ENCODE measurements at regions not wholly inside any gene's neighbourhood (a gene's known extent, or its start where the extent isn't known, plus 50 kb on each side); places are given as distances from the start of the nearest gene placed in this dataset.

DNA sequence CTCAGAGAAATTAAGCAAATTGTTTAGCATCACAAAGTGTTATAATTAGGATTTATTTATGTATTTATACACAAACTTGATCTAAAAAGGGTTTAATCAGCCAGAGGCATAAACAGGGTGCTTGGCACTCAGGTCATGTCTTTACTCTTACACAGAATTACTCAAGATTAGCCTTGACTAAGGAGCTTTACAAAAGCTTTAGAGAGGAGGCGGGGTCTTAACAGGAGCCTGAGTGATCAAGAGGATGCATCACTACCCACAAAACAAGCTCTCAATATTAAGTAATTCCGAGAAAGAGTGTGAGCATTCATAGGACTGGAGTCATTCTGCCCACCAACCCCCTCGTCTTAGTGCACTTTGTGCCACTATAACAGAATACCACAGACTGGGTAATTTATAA is 103.0 kb downstream of the SPATA19 start:
- DNase-seq (no peak), ATAC-seq (no peak)
- ChIA-PET POLR2A (no interaction called here), CTCF (no interaction called here)
- Mint-ChIP-seq H3K4me1 (ENCODE audit: low read depth) (no peaks in the 10 kb centered on the region), H3K27ac (no peak overlapping the region), H3K36me3 (ENCODE audit: low read depth) (no peaks in the 10 kb centered on the region), H3K27me3 (ENCODE audit: low read depth) (peaks cover 2% of the 10 kb centered on the region), H3K9me3 (ENCODE audit: insufficient read depth) (no peaks in the 10 kb centered on the region), H3K4me3 (no peak overlapping the region)

DNA sequence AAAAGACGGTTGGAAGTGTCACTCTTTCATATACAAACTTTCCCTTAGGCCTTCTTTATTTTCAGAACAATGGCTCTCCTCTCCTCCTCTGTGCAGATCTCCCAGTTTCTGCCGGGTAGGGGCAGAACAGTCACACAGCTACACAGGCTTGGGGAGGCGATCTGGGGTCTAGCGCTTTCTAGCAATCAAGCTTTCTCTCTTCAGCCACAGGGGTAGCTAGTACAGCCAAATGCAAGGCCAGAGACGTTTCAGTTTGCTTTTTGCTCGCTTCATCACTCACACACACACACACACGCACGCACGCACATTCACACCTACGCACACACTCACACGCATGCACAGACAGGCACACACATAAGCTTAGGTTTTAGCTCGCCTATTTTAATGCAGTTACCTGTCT is 104.3 kb downstream of the SPATA19 start:
- Mint-ChIP-seq H3K27ac (no peak overlapping the region), H3K36me3 (ENCODE audit: low read depth) (no peaks in the 10 kb centered on the region), H3K4me1 (ENCODE audit: low read depth) (no peaks in the 10 kb centered on the region), H3K9me3 (ENCODE audit: insufficient read depth) (no peaks in the 10 kb centered on the region), H3K27me3 (ENCODE audit: low read depth) (peaks cover 2% of the 10 kb centered on the region), H3K4me3 (no peak overlapping the region)
- ATAC-seq: no peak
- DNase-seq: no peak
- ChIA-PET POLR2A (no interaction called here), CTCF (no interaction called here)

DNA sequence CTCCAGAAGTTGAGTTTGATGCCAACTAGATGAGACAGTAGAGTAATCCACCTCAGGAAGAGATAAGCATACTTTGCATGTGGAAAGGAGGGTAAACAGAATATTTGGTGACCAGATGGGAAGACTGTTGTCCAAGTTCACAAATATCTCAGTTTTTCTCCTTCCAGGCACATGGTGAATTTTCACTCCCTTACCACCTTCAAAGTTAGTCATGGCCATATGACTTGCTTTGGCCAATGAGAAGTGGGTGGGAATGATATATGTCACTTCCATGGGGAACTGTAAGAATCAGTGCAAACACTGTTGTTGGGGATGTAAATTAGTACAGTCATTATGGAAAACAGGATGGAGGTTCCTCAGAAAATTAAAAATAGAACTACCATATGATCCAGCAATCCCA is 105.8 kb downstream of the SPATA19 start:
- DNase-seq (no peak), ATAC-seq (no peak)
- Mint-ChIP-seq H3K4me1 (ENCODE audit: low read depth) (no peaks in the 10 kb centered on the region), H3K27ac (no peak overlapping the region), H3K27me3 (ENCODE audit: low read depth) (no peaks in the 10 kb centered on the region), H3K36me3 (ENCODE audit: low read depth) (no peaks in the 10 kb centered on the region), H3K4me3 (no peak overlapping the region), H3K9me3 (ENCODE audit: insufficient read depth) (no peaks in the 10 kb centered on the region)
- ChIA-PET POLR2A (no interaction called here), CTCF (no interaction called here)

DNA sequence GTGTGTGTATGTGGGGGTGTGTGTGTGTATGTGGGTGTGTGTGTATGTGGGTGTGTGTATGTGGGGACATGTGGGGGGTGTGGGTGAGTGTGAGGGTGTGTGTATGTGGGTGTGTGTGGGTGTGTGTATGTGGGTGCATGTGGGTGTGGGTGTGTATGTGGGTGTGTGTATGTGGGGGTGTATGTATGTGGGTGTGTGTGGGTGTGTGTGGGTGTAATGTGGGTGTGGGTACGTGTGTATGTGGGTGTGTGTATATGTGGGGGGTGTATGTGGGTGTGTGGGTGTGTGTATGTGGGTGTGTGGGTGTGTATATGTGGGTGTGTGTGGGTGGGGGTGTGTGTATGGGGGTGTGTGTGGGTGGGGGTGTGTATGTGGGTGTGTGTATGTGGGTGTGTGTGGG is 106.7 kb downstream of the SPATA19 start:
- no peak overlapping the region for H3K27ac Mint-ChIP-seq
- no peak for DNase-seq
- no peaks in the 10 kb centered on the region for H3K27me3 Mint-ChIP-seq (ENCODE audit: low read depth)
- no peak for ATAC-seq
- H3K4me3 Mint-ChIP-seq: no peak overlapping the region
- no peaks in the 10 kb centered on the region for H3K9me3 Mint-ChIP-seq (ENCODE audit: insufficient read depth)
- H3K4me1 Mint-ChIP-seq (ENCODE audit: low read depth): no peaks in the 10 kb centered on the region
- H3K36me3 Mint-ChIP-seq (ENCODE audit: low read depth): no peaks in the 10 kb centered on the region
- POLR2A ChIA-PET: no interaction called here
- CTCF ChIA-PET: no interaction called here

DNA sequence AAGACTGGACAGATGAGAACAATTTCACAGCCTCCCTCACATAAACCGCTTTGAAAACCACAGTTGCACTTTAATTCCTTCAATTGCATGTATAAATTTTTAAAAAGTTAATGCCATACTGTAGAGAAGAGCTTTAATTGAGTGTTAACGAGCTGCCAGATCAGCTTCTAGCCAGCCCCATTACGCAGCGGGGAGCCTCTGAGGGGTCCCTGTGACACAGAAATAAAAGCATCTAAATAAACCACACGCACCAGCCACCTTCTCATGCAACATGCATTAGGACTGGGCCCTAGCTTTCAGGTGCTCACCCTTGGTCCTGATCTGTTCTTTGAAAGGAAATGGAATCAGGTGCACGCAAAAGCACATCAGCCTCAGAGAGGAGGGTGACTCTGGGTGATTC is 111.7 kb downstream of the SPATA19 start:
- Mint-ChIP-seq H3K4me1 (ENCODE audit: low read depth) (no peaks in the 10 kb centered on the region), H3K27ac (no peak overlapping the region), H3K27me3 (ENCODE audit: low read depth) (no peaks in the 10 kb centered on the region), H3K36me3 (ENCODE audit: low read depth) (no peaks in the 10 kb centered on the region), H3K4me3 (no peak overlapping the region), H3K9me3 (ENCODE audit: insufficient read depth) (no peaks in the 10 kb centered on the region)
- ATAC-seq (no peak), DNase-seq (no peak)
- POLR2A ChIA-PET: no interaction called here
- CTCF ChIA-PET: no interaction called here

DNA sequence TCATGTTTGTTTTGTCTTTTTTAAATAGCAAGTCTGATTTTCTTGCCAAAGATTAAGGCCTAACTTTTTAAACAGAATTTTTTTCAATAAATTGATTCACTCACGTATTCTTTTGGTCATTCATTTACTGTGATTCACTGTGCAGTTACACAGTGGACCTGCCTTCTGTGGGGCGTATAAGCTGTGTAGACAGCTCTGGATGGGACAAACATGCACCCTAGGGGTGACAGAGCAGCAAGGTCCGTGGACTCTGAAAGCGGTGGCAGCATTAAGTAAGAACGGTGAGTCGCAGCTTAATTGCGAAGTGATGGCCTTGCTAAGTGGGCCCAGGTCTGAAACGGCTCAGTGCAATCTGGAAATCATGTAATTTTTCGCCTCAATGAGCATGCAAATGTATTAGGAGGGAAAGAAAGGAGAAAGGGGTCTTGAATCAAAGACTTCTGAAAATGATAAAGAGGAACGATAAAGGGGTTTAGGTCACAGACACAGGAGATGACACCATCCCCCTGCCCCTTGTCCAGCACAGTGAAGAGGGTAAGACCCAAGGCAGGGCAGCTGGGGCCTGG is 113.1 kb downstream of the SPATA19 start:
- DNase-seq (no peak), ATAC-seq (no peak)
- H3K27me3 Mint-ChIP-seq (ENCODE audit: low read depth): no peaks in the 10 kb centered on the region
- H3K4me3 Mint-ChIP-seq: no peak overlapping the region
- ChIA-PET POLR2A (no interaction called here), CTCF (no interaction called here)
- H3K36me3 Mint-ChIP-seq (ENCODE audit: low read depth): no peaks in the 10 kb centered on the region
- H3K9me3 Mint-ChIP-seq (ENCODE audit: insufficient read depth): no peaks in the 10 kb centered on the region
- no peaks in the 10 kb centered on the region for H3K4me1 Mint-ChIP-seq (ENCODE audit: low read depth)
- H3K27ac Mint-ChIP-seq: no peak overlapping the region

DNA sequence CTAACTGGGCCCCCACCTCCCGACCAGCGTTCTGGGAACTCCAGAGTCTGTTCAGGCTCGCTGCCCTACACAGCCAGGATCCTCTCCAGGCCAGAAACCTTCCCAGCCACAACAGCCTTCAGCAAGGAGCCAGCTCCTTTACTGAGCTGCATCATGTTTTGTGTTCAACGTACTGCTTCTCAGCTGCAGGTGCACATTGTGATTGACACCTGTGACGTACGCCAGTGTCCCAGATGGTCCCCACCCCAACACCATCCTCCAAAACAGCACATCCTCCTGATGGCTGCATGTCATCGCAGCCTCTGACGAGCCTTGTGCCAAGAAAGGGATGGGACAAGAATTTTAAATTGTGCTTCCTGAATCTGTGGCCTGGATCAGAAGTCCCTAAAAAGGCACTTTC is 117.5 kb downstream of the SPATA19 start:
- H3K4me3 Mint-ChIP-seq: no peak overlapping the region
- no peaks in the 10 kb centered on the region for H3K4me1 Mint-ChIP-seq (ENCODE audit: low read depth)
- H3K36me3 Mint-ChIP-seq (ENCODE audit: low read depth): no peaks in the 10 kb centered on the region
- CTCF ChIA-PET: no interaction called here
- POLR2A ChIA-PET: no interaction called here
- H3K27ac Mint-ChIP-seq: no peak overlapping the region
- no peaks in the 10 kb centered on the region for H3K9me3 Mint-ChIP-seq (ENCODE audit: insufficient read depth)
- H3K27me3 Mint-ChIP-seq (ENCODE audit: low read depth): no peaks in the 10 kb centered on the region
- ATAC-seq (no peak), DNase-seq (no peak)

DNA sequence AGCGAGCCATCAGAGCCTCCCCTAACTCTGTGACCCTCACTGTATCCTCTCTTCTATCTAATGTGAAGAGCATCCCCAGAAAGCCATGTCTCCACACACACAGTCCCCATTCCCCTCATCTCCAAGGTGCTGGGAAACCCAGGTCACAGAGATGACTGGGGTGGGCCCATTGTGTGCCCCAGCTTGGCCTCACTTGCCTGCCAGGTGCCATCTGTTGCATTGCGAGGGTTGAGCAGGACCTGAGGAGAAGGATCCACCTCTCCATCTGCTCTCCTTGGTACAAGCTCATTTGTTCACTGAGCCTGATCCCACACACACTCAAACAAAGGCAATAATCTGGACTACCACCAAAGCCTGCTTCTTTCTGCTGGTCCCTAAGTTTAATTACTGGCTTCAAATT is 118.8 kb downstream of the SPATA19 start:
- H3K27me3 Mint-ChIP-seq (ENCODE audit: low read depth): no peaks in the 10 kb centered on the region
- CTCF ChIA-PET: no interaction called here
- H3K27ac Mint-ChIP-seq: no peak overlapping the region
- no peaks in the 10 kb centered on the region for H3K4me1 Mint-ChIP-seq (ENCODE audit: low read depth)
- ATAC-seq (no peak), DNase-seq (no peak)
- no peaks in the 10 kb centered on the region for H3K36me3 Mint-ChIP-seq (ENCODE audit: low read depth)
- H3K4me3 Mint-ChIP-seq: no peak overlapping the region
- H3K9me3 Mint-ChIP-seq (ENCODE audit: insufficient read depth): no peaks in the 10 kb centered on the region
- POLR2A ChIA-PET: no interaction called here

DNA sequence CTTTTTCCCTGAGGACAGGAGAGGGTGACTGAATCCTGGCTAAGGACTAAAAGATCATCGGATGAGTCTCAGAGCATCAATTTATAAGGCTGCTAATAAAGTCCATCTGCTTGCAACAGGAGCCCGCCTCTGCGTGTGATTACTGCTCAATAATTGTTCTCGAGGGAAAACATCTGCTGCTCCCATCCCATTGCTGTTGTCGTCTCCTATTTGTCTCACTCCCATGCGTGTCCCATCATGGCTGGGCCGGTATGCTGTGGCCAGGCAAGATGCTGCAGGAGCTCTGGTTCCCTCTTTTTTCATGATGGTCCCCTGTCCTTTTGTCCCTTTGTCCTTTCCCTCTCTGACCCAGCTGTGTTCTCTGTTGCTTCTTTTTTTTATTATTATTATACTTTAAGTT is 121.2 kb downstream of the SPATA19 start:
- POLR2A ChIA-PET: no interaction called here
- no peak overlapping the region for H3K4me3 Mint-ChIP-seq
- H3K27me3 Mint-ChIP-seq (ENCODE audit: low read depth): no peaks in the 10 kb centered on the region
- H3K27ac Mint-ChIP-seq: no peak overlapping the region
- DNase-seq (no peak), ATAC-seq (no peak)
- H3K36me3 Mint-ChIP-seq (ENCODE audit: low read depth): no peaks in the 10 kb centered on the region
- no peaks in the 10 kb centered on the region for H3K9me3 Mint-ChIP-seq (ENCODE audit: insufficient read depth)
- CTCF ChIA-PET: no interaction called here
- no peaks in the 10 kb centered on the region for H3K4me1 Mint-ChIP-seq (ENCODE audit: low read depth)

DNA sequence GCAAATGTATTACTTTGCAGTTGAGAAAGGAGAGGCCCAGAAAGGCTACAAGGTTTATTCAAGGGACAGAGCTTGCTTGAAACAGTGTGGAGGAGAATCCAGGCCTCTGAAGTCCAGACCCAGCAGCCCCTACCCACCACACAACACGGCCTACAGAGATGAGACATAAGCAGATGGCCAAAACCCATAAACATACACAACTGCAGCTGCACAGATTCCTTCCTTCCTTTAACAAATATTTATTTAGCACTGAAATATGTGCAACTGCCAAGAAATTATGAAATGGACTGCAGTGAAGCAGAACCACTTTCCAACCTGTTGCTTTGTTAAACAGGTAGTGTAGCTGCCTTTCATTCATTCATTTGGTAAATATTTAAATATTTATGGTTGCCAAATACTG is 122.3 kb downstream of the SPATA19 start:
- CTCF ChIA-PET: no interaction called here
- Mint-ChIP-seq H3K27ac (no peak overlapping the region), H3K4me3 (no peak overlapping the region), H3K36me3 (ENCODE audit: low read depth) (no peaks in the 10 kb centered on the region), H3K4me1 (ENCODE audit: low read depth) (no peaks in the 10 kb centered on the region), H3K27me3 (ENCODE audit: low read depth) (no peaks in the 10 kb centered on the region), H3K9me3 (ENCODE audit: insufficient read depth) (no peaks in the 10 kb centered on the region)
- POLR2A ChIA-PET: no interaction called here
- ATAC-seq: no peak
- no peak for DNase-seq

DNA sequence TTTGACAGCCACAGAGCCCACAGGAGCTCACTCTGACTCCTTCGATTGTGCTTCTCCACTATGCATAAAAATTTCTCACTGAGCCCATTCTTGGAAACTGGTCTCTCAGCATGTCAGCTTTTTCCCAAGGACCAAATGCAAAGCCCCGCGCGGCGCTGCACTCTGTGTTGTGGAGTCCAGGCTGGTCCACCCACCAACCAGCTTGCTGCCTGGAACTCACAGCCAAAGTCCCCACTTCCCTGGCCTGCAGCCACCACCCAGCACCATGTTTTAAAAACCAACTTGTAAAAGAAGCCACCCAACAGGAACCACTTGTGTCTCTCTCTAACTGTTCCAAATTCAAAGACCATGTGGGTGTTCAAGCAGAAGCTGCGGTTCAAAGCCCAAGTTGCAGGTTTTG is 124.4 kb downstream of the SPATA19 start:
- H3K36me3 Mint-ChIP-seq (ENCODE audit: low read depth): no peaks in the 10 kb centered on the region
- no peak overlapping the region for H3K27ac Mint-ChIP-seq
- no peaks in the 10 kb centered on the region for H3K4me1 Mint-ChIP-seq (ENCODE audit: low read depth)
- POLR2A ChIA-PET: no interaction called here
- H3K4me3 Mint-ChIP-seq: no peak overlapping the region
- DNase-seq (no peak), ATAC-seq (no peak)
- H3K9me3 Mint-ChIP-seq (ENCODE audit: insufficient read depth): no peaks in the 10 kb centered on the region
- CTCF ChIA-PET: no interaction called here
- H3K27me3 Mint-ChIP-seq (ENCODE audit: low read depth): no peaks in the 10 kb centered on the region

DNA sequence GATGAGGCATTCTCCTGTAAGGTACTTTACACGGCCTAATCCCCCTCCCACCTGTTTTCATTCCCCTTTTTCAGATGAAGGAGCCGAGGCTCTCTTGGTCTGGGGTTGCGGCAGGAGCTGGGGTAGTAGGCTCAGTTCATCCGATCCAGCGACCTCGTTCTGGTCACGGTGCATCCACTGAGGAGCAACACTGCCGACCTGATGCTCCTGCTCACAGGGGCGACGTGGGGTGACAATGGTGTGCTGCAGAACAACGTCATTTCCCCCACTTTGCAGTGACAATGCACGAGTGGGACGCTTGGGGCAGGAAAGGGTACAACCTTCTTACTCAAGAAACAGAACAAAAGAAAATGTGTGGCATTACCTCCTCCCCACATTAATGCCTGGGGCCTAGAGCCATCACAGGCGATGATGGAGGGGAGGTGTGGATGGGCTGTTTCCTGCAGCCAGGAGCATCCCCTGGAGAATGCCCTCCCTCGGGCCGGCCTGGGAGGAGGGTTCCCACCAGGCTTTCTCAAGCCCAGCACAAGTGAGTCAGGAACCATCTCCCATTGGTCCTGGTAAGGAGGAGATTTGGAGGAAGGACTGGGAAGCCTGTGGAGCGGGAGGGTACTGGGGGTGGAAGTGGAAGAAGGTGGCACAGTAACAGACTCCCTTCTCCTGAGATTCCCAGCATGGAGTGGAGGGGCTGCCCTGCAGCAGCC is 125.6 kb downstream of the SPATA19 start:
- no peak overlapping the region for H3K27ac Mint-ChIP-seq
- no peak overlapping the region for H3K4me3 Mint-ChIP-seq
- ChIA-PET POLR2A (no interaction called here), CTCF (no interaction called here)
- no peaks in the 10 kb centered on the region for H3K27me3 Mint-ChIP-seq (ENCODE audit: low read depth)
- H3K4me1 Mint-ChIP-seq (ENCODE audit: low read depth): no peaks in the 10 kb centered on the region
- no peak for ATAC-seq
- DNase-seq: no peak
- H3K9me3 Mint-ChIP-seq (ENCODE audit: insufficient read depth): no peaks in the 10 kb centered on the region
- H3K36me3 Mint-ChIP-seq (ENCODE audit: low read depth): no peaks in the 10 kb centered on the region

DNA sequence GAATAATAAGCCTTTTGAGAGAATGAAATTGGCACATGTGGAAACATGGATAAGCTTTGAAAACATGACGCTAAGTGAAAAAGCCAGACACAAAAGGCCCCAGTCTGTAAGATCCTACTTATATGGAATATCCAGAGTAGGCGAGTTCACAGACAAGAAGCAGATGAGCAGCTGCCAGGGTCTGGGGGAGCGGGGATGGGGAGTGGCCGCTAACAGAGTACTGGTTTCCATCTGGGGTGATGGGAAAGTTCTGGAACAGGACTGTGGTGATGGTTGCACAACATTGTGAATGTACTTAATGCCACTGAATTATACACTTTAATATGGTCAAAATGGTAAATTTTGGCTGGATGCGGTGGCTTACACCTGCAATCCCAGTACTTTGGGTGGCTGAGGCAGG is 126.5 kb downstream of the SPATA19 start:
- CTCF ChIA-PET: no interaction called here
- Mint-ChIP-seq H3K36me3 (ENCODE audit: low read depth) (no peaks in the 10 kb centered on the region), H3K4me1 (ENCODE audit: low read depth) (no peaks in the 10 kb centered on the region), H3K27me3 (ENCODE audit: low read depth) (no peaks in the 10 kb centered on the region), H3K27ac (no peak overlapping the region), H3K9me3 (ENCODE audit: insufficient read depth) (no peaks in the 10 kb centered on the region), H3K4me3 (no peak overlapping the region)
- ATAC-seq (no peak), DNase-seq (no peak)
- POLR2A ChIA-PET: no interaction called here

Data from activated CD8-positive, alpha-beta T cell treated with anti-CD3 and anti-CD28 coated beads, Interleukin-2, amount 10 ng/mL, durations not matched to agents 7 days and 5 days (primary cell).